ENCODE measurements at regions not wholly inside any gene's neighbourhood (a gene's known extent, or its start where the extent isn't known, plus 50 kb on each side); places are given as distances from the start of the nearest gene placed in this dataset.

DNA sequence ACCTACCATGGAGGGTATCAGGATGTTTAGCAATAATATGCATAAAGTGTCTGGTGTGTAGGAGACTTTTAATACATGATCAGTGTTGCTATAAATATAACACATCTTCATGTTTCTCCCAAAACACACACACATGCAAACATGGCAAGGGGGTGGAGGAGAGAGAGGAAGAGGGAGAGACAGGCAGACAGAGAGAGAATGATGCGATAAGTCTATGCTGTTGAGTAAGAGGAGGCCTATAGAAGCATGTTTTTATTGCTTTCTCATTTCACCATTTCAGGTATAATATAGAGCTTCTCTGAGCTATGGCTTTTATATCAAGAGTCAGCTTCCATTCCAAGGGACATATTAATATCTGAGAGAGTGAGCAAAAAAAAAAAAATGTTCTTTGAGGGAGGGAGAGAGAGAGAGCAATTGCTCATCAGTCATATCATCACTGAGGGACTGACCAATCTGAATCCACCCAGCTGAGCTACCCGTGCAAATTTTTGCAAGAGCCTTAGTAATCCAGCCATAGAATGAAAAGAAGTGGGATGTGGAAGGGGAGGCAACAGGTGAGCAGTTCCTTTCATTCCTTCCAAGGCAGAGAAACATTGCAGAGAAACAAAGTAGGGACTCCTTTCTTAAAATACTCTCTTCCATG lies 54.8 kb upstream of the RASSF8 start:
- TF ChIP-seq, protein P1, sequence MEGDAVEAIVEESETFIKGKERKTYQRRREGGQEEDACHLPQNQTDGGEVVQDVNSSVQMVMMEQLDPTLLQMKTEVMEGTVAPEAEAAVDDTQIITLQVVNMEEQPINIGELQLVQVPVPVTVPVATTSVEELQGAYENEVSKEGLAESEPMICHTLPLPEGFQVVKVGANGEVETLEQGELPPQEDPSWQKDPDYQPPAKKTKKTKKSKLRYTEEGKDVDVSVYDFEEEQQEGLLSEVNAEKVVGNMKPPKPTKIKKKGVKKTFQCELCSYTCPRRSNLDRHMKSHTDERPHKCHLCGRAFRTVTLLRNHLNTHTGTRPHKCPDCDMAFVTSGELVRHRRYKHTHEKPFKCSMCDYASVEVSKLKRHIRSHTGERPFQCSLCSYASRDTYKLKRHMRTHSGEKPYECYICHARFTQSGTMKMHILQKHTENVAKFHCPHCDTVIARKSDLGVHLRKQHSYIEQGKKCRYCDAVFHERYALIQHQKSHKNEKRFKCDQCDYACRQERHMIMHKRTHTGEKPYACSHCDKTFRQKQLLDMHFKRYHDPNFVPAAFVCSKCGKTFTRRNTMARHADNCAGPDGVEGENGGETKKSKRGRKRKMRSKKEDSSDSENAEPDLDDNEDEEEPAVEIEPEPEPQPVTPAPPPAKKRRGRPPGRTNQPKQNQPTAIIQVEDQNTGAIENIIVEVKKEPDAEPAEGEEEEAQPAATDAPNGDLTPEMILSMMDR (IDR thresholded peaks at IDR 0.05) = no peak
- no peak for TF ChIP-seq POLR2AphosphoS5 (IDR thresholded peaks at IDR 0.05)

All from esophagus muscularis mucosa (tissue), 3 donors.